GM08714 (cell line): ENCODE measurements at regions not wholly inside any gene's neighbourhood (a gene's known extent, or its start where the extent isn't known, plus 50 kb on each side); places are given as distances from the start of the nearest gene placed in this dataset.

Experiments
- H3K4me3 ChIP-seq: fragments of 200-500 bp; sonication (Bioruptor generic); 2 replicates; pipeline ENCODE4 v1.5.1; 2014; ENCODE audit warnings: mild to moderate bottlenecking, low read length, inconsistent platforms
- ZNF274 ChIP-seq: IDR thresholded peaks from 2 replicates; pipeline ENCODE4 v1.6.1; 2012; ENCODE audit warnings: mild to moderate bottlenecking, low read depth, low read length

DNA sequence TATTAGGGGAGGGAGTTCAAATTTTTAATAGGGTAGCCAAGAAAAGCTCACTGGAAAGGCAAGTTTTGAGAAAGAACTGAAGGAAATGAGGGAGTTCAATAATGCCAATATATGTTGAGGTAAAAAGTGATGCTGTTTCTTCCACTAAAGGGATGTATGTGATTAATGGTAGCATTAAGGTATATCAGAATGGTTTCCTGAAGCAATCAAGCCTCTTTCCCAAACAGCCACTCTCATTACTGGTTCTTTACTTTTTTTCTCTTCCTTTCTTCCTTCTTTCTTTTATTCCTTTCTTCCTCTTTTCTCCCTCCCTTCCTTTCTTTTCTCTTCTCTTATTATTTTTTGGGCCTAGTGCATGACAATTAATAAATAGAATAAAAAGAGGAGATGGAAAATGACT, 433.5 kb downstream of the SATB2 start:
- no peak for TF ChIP-seq ZNF274
- no peak overlapping the region for H3K4me3 ChIP-seq

DNA sequence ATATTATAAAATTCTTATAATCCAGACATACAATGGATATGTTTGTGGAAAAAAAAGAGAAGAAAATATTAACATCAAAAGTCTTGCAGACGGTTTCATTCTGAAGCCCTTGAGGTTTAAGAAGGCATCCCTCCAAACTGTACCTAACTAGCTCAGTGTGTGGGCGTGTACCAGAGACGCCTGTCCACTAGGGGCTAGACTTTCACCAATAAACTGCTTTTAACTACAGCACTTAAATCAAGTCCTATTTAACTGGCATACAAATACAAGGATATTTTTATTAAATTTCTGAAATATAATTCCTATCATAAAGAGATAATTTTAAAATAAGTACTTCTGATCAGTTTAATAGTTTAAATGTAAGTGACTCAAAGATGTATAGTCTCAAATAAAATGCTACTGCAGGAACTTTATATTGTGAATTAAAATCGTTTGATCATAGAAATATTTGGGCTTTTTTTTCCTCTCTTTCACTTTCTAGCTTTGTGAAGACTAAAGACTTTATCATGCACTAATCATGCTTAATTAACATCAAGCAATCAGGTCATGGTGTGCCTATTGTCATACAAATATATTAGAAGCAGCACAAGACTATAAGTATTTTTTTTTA, 437.7 kb downstream of the SATB2 start:
- H3K4me3 ChIP-seq: no peak overlapping the region
- no peak for TF ChIP-seq ZNF274

DNA sequence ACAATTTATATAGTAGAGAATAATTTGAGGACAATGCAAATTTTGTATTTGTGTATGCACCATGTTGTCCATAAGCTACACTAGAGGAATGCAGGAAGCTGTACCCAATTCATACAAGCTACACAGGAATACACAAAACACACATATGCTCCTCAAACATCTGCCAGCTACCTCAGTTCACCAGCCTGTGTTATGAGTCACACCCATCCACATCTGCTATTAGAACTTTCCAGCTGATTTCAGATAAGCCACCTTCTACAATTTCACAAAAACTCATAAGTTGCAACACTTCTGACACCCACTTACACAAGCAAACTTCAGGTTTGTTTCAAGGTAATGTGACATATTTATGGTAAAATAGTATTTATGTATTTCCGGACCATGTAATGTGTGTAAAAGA, 438.9 kb downstream of the SATB2 start:
- no peak overlapping the region for H3K4me3 ChIP-seq
- no peak for TF ChIP-seq ZNF274

DNA sequence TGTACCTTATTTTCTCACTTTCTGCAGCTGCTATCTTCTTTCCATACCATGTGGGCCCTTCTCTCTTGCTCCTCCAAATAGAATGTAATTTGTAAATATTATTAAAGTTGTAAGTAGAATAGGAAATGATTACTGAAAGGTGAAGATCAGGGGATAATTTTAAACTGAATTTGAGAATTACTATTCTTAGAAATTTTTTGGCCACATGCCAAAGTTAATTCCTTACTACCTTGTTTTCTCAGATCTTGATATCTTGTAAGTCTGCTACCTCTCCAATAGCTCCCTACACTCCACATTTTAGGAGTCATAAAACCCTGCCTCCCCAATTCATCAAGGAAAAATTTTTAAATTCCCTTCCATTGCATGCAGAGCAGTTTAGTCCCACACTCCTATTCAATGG, 442.7 kb downstream of the SATB2 start:
- TF ChIP-seq ZNF274: no peak
- H3K4me3 ChIP-seq: no peak overlapping the region

DNA sequence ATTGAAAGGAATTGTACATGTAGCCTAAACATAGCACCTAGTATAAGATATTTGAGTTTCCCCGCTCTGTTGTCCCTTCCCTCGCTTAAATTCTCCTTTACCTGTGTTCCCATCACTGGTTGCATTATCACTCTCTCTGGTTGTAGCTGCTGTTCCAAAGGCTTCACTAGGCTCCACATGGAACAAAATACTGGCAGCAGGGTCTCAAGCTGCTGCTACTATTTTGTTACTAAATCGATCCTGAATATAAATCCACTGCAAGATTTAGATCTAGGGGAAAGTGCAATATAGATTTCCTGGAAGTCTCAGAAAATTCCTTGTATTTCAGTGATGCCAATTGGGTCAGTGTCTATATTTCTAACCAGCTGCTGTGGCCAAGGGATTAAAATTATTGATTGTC, 443.5 kb downstream of the SATB2 start:
- no peak overlapping the region for H3K4me3 ChIP-seq
- TF ChIP-seq ZNF274: no peak

DNA sequence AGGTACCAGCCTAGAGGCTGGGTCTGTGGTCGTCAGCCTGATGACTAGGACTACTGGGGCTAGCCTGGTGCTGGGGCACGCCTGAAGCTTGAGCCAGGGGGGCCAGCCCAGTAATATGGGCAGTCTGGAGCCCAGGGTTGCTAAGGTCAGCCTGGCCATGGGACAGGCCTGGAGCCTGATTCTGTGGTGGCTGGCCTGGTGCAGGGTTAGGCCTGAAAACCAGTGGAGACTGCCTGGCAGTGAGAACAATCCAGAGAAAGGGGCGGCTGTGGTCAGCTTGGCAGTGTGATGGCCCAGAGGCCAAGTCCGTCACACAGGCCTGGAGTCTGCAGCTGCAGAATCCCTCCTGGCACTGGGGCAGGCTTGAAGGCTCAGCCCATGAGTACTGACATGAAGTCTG, 445.8 kb downstream of the SATB2 start:
- H3K4me3 ChIP-seq: no peak overlapping the region
- TF ChIP-seq ZNF274: no peak

DNA sequence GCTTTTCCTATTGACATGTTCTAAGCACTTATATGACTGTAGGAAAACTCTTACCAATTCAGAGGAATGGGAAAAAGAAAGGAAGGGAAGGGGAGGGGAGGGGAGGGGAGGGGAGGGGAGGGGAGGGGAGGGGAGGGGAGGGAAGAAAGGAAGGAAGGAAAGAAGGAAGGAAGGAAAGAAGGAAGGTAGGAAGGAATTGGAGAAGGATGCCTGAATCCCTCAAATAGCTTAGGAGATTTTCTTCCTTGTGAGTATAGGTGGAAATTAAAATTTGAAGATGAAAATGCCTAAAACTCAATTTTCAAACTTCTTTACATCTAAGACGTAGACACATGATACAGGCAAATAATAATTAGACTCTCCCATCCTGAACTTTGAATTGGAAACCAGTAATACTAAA, 463.1 kb downstream of the SATB2 start:
- no peak for TF ChIP-seq ZNF274

DNA sequence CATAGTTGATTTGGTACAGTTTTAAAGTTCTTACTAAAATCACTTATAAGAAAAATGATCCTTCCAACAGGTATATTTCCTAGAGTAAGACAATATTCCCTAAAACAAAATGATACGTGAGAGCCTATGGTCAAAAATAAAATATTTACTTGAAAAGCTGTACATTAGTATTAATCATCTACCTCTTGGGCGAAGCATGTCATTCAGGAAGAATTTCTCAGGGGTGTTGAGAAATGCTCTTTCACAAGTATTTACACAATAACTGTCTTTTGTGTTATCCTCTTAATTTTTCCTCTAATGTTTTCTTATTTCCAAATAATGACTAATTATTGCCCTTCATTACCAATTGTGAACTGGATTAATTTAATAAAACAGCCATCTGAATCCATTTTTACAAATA, 466.3 kb downstream of the SATB2 start:
- TF ChIP-seq ZNF274: no peak
- H3K4me3 ChIP-seq: no peak overlapping the region

More for the DNA sequence above, 463.1 kb downstream of the SATB2 start:
- H3K4me3 ChIP-seq: no peak overlapping the region

DNA sequence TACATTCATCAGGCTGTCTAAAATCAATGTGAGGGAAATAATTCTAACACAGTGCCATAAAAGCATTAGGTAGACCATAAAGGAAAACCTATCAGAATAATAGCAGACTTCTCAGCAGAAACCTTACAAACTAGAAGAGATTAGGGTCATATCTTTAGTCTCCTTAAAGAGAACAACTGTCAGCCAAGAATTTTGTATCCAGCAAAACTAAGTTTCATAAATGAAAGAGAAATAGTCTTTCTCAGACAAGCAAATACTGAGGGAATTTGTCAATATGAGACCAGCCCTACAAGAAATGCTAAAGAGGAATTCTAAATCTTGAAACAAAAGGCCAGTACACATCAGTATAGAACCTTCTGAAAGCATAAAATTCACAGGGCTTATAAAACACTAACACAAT, 482.0 kb downstream of the SATB2 start:
- TF ChIP-seq ZNF274: no peak
- H3K4me3 ChIP-seq: no peak overlapping the region

DNA sequence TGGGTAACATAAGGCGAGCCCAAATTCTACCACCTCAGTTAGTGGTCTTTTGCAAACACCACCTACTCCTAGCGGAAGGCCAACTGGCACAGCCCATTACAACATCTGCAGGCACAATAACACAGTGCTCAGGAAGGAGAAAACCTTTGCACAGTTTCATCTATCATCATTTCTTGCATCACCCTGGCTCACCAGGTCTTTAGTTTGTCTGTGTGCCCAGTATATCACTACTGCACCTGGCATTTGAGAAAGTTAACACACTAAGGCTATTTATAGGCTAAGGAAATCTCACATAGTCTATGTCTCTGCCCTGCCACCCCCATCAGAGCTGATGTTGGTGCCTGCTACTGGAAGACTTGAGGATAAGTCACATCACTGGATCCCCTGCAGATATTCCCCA, 484.0 kb downstream of the SATB2 start:
- no peak for TF ChIP-seq ZNF274
- no peak overlapping the region for H3K4me3 ChIP-seq

DNA sequence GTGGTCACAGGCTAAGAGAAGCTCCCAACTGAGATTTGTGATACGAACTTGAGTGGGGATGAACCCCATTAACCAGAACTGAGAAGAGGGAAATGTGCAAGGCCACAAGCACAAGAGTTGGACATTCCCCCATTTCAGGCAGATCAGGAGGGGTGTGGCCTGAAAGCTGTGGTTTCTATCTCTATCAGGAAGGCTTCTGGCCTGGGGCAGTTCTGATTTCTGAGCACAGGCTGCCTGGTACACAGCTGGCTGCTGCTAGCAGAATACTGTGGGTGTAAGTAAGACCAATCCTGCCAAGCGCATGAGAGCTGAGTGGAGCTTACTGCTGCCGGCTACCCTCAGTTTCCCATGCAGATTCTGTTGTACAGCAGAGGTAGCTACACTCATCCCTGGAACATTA, 484.6 kb downstream of the SATB2 start:
- TF ChIP-seq ZNF274: no peak
- no peak overlapping the region for H3K4me3 ChIP-seq

DNA sequence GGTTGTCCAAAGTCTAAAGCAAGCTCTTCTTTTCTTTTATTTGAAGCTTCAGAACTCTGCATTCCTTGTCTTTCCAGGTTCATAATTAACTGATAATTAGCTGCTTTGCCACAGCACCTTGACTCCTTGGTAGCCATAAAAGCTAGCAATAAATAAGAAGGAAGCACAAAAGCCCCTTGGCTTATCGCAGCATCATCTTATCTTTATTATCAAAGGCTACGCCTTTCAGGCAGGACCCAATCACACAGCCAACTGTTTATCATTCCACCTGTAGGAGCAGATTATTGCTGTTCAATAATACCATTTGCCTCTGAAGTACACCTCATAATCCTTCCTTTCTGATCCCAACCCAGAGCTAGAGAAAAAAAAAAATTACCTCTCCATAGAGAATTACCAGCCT, 489.2 kb downstream of the SATB2 start:
- H3K4me3 ChIP-seq: no peak overlapping the region
- no peak for TF ChIP-seq ZNF274

DNA sequence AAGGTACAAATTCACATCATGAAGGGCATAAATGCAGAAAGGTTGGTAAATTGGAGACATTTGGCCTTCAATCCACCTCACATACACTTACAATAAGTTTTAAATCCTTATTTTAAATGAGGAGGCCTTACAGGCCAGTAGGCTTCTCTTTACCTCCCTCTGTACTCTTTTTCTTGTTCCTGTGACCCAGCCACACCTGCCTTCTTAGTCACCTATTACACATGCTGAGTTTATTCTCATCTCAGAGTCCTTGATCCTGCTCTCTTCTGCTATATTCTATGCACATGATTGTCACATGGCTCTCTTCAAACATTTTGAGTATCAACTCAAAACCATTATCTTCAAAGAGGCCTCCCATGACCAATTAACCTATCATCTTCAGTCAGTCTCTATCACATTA, 491.5 kb downstream of the SATB2 start:
- H3K4me3 ChIP-seq: no peak overlapping the region
- TF ChIP-seq ZNF274: no peak

DNA sequence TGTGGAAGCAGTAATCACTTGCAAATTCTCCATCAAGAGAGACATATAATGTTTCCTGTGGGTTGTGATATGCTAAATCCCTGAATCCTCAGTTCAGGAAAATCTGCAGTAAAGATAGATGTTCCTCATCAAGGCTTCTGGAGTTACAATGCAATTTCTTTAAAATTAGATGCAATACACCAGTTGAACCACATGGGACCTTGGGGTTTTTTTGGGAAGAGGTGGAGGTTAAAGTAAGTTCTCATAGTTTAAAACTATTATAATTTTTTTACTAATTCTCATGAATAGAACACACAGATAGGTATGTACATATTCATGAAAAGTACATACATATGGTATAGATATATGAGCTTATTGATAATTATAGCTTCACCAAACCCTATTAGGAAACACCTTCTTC, 496.2 kb downstream of the SATB2 start:
- no peak overlapping the region for H3K4me3 ChIP-seq

DNA sequence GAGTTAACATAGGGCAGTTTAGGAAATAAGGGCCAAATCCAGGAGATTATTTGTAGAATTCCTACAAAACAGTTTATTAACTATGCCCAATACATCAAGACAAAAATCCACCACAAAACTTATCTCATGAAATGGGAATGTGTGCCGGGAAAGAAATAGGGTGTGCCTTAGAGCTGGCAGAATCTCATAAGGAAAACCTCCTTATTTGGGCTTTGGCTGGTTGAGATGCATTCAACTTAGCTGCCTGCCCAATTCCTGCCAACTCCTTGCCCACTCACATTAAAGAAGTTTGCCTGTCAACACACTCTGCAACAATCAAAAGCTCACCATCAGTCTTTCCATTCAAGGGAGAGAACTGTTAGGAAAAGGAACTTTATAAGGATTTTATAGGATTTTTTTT, 500.6 kb downstream of the SATB2 start:
- H3K4me3 ChIP-seq: no peak overlapping the region
- TF ChIP-seq ZNF274: no peak

More for the DNA sequence above, 496.2 kb downstream of the SATB2 start:
- no peak for TF ChIP-seq ZNF274

DNA sequence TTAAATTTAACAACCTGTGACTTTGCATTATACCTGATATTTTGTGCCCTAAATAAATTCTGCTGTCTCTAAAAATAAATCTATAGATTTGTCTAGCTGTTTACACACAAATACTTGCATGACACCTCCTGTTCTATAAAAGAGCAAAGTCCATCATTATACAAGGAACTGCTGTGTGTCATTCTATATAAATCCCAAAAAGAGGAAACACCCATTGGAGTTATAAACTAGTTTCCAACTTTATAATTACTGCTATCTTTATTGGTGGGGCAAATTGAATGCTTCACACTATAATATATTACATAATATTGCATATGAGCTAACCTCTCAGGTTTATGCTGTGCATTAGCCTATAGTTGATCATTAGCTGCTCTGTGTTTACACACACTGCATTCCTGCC, 504.4 kb downstream of the SATB2 start:
- no peak for TF ChIP-seq ZNF274
- H3K4me3 ChIP-seq: no peak overlapping the region

DNA sequence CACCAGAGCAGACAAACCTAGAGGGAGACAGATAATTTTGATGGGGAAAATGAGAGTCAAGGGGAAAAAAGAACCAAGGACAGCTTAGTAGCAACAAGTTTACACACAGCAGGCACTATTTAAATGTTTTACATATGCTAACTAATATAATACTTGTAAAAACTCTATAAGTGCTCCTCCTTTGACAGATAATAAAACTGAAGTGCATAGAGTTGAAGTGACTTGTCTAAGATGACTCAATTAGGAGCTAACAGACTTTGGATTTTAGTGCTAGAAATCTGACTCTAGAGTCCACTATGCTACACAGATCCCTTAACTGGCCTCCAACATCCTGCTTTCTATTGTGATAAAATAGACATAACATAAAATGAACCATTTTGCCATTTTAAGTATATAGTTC, 506.9 kb downstream of the SATB2 start:
- TF ChIP-seq ZNF274: no peak
- no peak overlapping the region for H3K4me3 ChIP-seq

DNA sequence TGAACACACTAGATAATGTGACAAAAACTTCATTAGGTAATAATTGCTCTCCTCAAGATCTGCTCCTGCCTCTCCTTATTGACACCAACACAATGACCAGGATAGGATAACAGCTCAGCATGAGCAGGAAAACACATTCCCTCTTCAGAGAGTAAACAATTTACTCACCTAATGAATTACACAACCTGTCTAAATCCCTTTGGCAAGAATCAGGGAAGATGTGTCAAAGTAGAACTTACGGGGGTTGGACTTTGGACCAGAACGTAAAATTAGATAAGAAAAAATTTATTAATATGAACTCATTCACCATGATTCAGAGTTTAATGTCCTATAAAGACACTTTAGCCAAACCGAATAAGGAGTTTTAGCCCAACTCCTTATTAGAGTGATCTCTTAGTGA, 512.2 kb downstream of the SATB2 start:
- H3K4me3 ChIP-seq: no peak overlapping the region
- TF ChIP-seq ZNF274: no peak
